ENCODE measurements at regions not wholly inside any gene's neighbourhood (a gene's known extent, or its start where the extent isn't known, plus 50 kb on each side); places are given as distances from the start of the nearest gene placed in this dataset.

GRCh38 chr3:145266368-145266767, 894.6 kb downstream of the PLOD2 start:
- TF ChIP-seq SUZ12 (IDR thresholded peaks at IDR 0.05; ENCODE audit: extremely low read depth, insufficient read depth, insufficient read length) (no peak), ZNF274 (IDR thresholded peaks at IDR 0.05; ENCODE audit: low read depth, low read length) (no peak)

All from NT2/D1 (cell line).